GM12891 (cell line): ENCODE measurements at regions not wholly inside any gene's neighbourhood (a gene's known extent, or its start where the extent isn't known, plus 50 kb on each side); places are given as distances from the start of the nearest gene placed in this dataset.

Experiments used
- POLR2A ChIP-seq: IDR thresholded peaks from 2 replicates; pipeline ENCODE4 v1.6.1; 2011; ENCODE audit warnings: low read depth, low read length, control low read depth
- POLR2AphosphoS5 ChIP-seq: IDR thresholded peaks from 2 replicates; pipeline ENCODE4 v1.6.1; 2011; ENCODE audit warnings: low read depth, low read length, control low read depth
- SPI1 ChIP-seq: IDR thresholded peaks from 2 replicates; pipeline ENCODE4 v1.6.1; 2011; ENCODE audit warnings: low read depth, low read length, control low read depth
- TAF1 ChIP-seq: IDR thresholded peaks from 2 replicates; pipeline ENCODE4 v1.6.1; 2011; ENCODE audit warnings: low read depth, low read length, control low read depth

DNA sequence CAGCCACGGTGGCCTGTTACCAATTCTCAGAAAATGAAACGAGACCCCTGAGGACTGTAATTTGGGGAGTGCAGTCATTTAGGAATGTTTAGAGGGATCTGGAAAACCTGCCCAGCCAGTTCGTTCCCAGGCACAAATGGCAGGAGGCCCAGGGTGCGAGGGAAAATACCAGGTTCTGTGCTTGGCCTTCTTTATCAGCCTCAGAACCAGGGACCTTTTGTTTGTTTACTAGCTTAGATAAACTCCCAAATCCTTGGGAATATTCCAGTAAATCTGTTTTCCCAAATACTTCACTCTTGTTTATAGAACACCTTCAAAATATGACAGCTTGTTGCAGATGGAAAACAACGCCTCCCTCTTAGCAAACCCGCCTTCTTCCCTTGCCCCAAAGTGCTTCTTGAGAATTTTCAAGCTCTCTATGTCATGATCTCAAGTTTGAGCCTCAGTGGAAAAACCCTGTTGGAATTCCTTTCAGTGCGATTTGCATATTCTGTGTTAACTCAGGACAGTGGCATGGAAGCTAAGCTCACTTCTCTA is 400.3 kb upstream of the SMIM21 start:
- TF ChIP-seq SPI1 (no peak), POLR2A (no peak), TAF1 (no peak), POLR2AphosphoS5 (no peak)
